SU-DHL-6 (cell line): ENCODE measurements at regions not wholly inside any gene's neighbourhood (a gene's known extent, or its start where the extent isn't known, plus 50 kb on each side); places are given as distances from the start of the nearest gene placed in this dataset.

ENCODE experiments used
- EZH2phosphoT487 ChIP-seq: fragments of 200-600 bp; sonication (generic), shearing (Covaris generic); conservative IDR thresholded peaks from 2 replicates; pipeline ENCODE4 v1.6.1; 2018; ENCODE audit warnings: mild to moderate bottlenecking, antibody characterized with exemption, low read length, moderate library complexity, mixed read lengths
- TF ChIP-seq, protein P1 (sequence below): fragments of 200-600 bp; sonication (generic); IDR thresholded peaks from one replicate; pipeline ENCODE4 v1.5.1; 2017; ENCODE audit warnings: antibody characterized with exemption, mild to moderate bottlenecking, low read length, moderate library complexity; ENCODE audit not compliant: insufficient read depth, poor library complexity, severe bottlenecking

DNA sequence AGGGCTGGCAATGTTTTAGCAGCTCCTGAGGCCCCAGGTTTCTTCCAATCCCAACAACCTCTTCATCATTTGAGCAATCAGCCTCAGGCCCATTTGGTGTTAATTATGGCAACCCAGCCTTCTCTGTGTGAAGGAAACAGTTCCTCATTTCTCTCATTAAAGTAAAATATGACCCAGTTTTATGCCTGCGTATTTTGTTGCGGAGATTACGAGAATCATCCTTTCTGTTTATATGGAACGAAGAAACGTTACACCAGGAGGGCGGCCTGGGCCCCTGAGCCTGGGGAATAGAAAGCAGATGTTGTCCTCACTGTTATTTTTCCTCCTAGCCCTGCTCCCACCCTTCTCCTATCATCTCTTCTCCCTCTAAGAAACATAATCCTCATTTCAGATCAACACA, 332.2 kb upstream of the USP24 start:
- TF ChIP-seq, protein P1, sequence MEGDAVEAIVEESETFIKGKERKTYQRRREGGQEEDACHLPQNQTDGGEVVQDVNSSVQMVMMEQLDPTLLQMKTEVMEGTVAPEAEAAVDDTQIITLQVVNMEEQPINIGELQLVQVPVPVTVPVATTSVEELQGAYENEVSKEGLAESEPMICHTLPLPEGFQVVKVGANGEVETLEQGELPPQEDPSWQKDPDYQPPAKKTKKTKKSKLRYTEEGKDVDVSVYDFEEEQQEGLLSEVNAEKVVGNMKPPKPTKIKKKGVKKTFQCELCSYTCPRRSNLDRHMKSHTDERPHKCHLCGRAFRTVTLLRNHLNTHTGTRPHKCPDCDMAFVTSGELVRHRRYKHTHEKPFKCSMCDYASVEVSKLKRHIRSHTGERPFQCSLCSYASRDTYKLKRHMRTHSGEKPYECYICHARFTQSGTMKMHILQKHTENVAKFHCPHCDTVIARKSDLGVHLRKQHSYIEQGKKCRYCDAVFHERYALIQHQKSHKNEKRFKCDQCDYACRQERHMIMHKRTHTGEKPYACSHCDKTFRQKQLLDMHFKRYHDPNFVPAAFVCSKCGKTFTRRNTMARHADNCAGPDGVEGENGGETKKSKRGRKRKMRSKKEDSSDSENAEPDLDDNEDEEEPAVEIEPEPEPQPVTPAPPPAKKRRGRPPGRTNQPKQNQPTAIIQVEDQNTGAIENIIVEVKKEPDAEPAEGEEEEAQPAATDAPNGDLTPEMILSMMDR: no peak
- no peak for TF ChIP-seq EZH2phosphoT487
